HepG2 (cell line): ENCODE measurements at regions not wholly inside any gene's neighbourhood (a gene's known extent, or its start where the extent isn't known, plus 50 kb on each side); places are given as distances from the start of the nearest gene placed in this dataset.

Source experiments
- ESRRA ChIP-seq: sonication (generic); formaldehyde crosslinking; IDR thresholded peaks from 2 replicates; pipeline ENCODE4 v1.5.1; 2020; ENCODE audit warnings: mild to moderate bottlenecking, low read depth, missing genetic modification reagents
- GLMP ChIP-seq: sonication (generic); formaldehyde crosslinking; IDR thresholded peaks from 2 replicates; pipeline ENCODE4 v1.9.0; 2021; ENCODE audit warnings: missing genetic modification reagents, mild to moderate bottlenecking, borderline replicate concordance
- KLF15 ChIP-seq: sonication (generic); formaldehyde crosslinking; IDR thresholded peaks from 2 replicates; pipeline ENCODE4 v1.8.1; 2023; ENCODE audit warnings: borderline replicate concordance, mild to moderate bottlenecking, inconsistent platforms, missing genetic modification reagents, mixed read lengths
- MNT ChIP-seq: fragments of 450-650 bp; IDR thresholded peaks from 2 replicates; pipeline ENCODE4 v1.6.1; 2016
- NBN ChIP-seq: fragments of 450-650 bp; conservative IDR thresholded peaks from 2 replicates; pipeline ENCODE4 v1.6.1; 2017
- NFIC ChIP-seq: IDR thresholded peaks from 2 replicates; pipeline ENCODE4 v1.6.1; 2012; ENCODE audit warnings: mild to moderate bottlenecking, low read length, inconsistent platforms
- PATZ1 ChIP-seq: sonication (generic); formaldehyde crosslinking; IDR thresholded peaks from 2 replicates; pipeline ENCODE4 v1.4.0; 2020; ENCODE audit warnings: missing genetic modification reagents
- POLR2A ChIP-seq, 2 experiments: IDR thresholded peaks; 2 replicates each; pipeline ENCODE4 v1.6.1; 2011; ENCODE audit warnings: low read depth in 2 of 2, low read length in 2 of 2, mild to moderate bottlenecking in 1 of 2, moderate library complexity in 1 of 2; ENCODE audit not compliant: insufficient read depth in 1 of 2
- RELA ChIP-seq: sonication (generic); formaldehyde crosslinking; IDR thresholded peaks from 2 replicates; pipeline ENCODE4 v1.4.0; 2020; ENCODE audit warnings: missing genetic modification reagents
- SALL1 ChIP-seq: sonication (generic); formaldehyde crosslinking; IDR thresholded peaks from 2 replicates; pipeline ENCODE4 v1.8.0; 2022; ENCODE audit warnings: mild to moderate bottlenecking, missing genetic modification reagents
- SIX1 ChIP-seq: sonication (generic); formaldehyde crosslinking; IDR thresholded peaks from 2 replicates; pipeline ENCODE4 v1.4.0; 2020; ENCODE audit warnings: missing genetic modification reagents, borderline replicate concordance
- SNAPC2 ChIP-seq: sonication (generic); formaldehyde crosslinking; IDR thresholded peaks from 2 replicates; pipeline ENCODE4 v1.8.1; 2022; ENCODE audit warnings: mild to moderate bottlenecking, missing genetic modification reagents
- THAP11 ChIP-seq: IDR thresholded peaks from 2 replicates; pipeline ENCODE4 v1.6.1; 2016; ENCODE audit warnings: missing biosample characterization, missing genetic modification reagents
- ZNF7 ChIP-seq: IDR thresholded peaks from 2 replicates; pipeline ENCODE4 v1.6.1; 2016; ENCODE audit warnings: missing biosample characterization, missing genetic modification reagents
- ZNF75D ChIP-seq: sonication (generic); formaldehyde crosslinking; IDR thresholded peaks from 2 replicates; pipeline ENCODE4 v1.8.1; 2023; ENCODE audit warnings: missing genetic modification reagents, mild to moderate bottlenecking, borderline replicate concordance
- TF ChIP-seq, protein P1 (sequence below): sonication (generic); formaldehyde crosslinking; IDR thresholded peaks from 2 replicates; pipeline ENCODE4 v1.4.0; 2020; ENCODE audit warnings: mild to moderate bottlenecking, missing genetic modification reagents

- TF ChIP-seq KLF15 (CRISPR knock-in tag) (no peak; the same call in 1 of the 2 replicates), ZNF75D (CRISPR knock-in tag) (no peak), POLR2A (IDR thresholded peaks at IDR 0.05; ENCODE audit: insufficient read depth in 1 of 2, low read depth in 2 of 2, low read length in 2 of 2) (no peak), THAP11 (CRISPR knock-in tag) (peak; percentile 59; the same call in 1 of the 2 replicates), RELA (CRISPR knock-in tag) (no peak), ESRRA (CRISPR knock-in tag) (0 out of 2 replicates have a peak, but pooled peaks have one; percentile 17), MNT (no peak), SNAPC2 (CRISPR knock-in tag) (0 out of 2 replicates have a peak, but pooled peaks have one; percentile 34), GLMP (CRISPR knock-in tag) (no peak), PATZ1 (CRISPR knock-in tag) (peak; percentile 48), NFIC (peak; percentile 91), SALL1 (CRISPR knock-in tag) (peak; percentile 76; the same call in 1 of the 2 replicates), NBN (no peak), SIX1 (CRISPR knock-in tag) (peak; percentile 75), ZNF7 (CRISPR knock-in tag) (no peak)
- TF ChIP-seq, protein P1, sequence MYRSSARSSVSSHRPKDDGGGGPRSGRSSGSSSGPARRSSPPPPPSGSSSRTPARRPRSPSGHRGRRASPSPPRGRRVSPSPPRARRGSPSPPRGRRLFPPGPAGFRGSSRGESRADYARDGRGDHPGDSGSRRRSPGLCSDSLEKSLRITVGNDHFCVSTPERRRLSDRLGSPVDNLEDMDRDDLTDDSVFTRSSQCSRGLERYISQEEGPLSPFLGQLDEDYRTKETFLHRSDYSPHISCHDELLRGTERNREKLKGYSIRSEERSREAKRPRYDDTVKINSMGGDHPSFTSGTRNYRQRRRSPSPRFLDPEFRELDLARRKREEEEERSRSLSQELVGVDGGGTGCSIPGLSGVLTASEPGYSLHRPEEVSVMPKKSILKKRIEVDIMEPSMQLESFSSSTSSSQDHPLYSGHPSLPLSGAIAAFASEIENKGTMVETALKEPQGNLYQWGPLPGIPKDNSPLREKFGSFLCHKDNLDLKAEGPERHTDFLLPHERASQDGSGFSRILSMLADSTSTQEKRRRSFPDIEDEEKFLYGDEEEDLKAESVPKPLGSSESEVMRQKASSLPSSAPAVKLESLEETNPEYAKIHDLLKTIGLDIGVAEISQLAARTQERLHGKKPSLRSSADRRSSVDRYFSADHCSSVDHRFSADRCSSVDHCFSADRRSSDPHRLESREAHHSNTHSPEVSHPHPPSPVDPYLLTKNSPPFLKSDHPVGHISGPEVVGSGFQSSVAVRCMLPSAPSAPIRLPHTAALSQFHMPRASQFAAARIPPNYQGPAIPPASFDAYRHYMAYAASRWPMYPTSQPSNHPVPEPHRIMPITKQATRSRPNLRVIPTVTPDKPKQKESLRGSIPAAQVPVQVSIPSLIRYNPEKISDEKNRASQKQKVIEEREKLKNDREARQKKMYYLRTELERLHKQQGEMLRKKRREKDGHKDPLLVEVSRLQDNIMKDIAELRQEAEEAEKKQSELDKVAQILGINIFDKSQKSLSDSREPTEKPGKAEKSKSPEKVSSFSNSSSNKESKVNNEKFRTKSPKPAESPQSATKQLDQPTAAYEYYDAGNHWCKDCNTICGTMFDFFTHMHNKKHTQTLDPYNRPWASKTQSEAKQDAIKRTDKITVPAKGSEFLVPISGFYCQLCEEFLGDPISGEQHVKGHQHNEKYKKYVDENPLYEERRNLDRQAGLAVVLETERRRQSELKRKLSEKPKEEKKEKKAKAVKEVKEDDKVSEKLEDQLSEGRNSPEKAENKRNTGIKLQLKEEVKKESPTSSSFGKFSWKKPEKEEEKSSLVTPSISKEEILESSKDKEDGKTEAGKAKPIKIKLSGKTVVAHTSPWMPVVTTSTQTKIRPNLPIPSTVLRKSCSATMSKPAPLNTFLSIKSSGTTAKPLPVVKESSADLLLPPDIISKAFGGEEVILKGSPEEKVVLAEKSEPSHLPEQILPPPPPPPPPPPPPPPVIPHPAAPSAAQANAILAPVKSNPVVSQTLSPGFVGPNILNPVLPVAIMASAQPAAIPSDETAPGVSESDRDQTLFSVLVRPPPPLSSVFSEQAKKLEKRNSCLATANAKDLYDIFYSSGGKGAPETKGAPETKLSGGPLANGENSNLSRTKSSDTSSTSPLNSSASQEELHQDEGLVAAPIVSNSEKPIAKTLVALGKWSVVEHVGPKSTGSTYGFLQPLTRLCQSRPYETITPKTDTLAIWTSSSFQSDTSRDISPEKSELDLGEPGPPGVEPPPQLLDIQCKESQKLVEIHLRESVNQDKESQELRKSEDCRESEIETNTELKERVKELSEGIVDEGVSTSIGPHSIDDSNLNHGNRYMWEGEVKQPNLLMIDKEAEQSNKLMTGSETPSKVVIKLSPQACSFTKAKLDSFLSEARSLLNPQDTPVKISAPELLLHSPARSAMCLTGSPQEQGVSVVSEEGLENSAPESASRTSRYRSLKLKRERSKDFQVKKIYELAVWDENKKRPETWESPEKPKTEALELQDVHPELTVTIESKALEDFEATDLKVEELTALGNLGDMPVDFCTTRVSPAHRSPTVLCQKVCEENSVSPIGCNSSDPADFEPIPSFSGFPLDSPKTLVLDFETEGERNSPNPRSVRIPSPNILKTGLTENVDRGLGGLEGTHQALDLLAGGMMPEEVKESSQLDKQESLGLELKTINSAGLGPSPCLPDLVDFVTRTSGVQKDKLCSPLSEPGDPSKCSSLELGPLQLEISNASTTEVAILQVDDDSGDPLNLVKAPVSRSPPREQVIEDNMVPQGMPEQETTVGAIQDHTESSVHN = no peak
Measured at GRCh38 chr1:213572912-213573647, 414.7 kb upstream of the PROX1 start (continued).
